ENCODE measurements at regions not wholly inside any gene's neighbourhood (a gene's known extent, or its start where the extent isn't known, plus 50 kb on each side); places are given as distances from the start of the nearest gene placed in this dataset.

DNA sequence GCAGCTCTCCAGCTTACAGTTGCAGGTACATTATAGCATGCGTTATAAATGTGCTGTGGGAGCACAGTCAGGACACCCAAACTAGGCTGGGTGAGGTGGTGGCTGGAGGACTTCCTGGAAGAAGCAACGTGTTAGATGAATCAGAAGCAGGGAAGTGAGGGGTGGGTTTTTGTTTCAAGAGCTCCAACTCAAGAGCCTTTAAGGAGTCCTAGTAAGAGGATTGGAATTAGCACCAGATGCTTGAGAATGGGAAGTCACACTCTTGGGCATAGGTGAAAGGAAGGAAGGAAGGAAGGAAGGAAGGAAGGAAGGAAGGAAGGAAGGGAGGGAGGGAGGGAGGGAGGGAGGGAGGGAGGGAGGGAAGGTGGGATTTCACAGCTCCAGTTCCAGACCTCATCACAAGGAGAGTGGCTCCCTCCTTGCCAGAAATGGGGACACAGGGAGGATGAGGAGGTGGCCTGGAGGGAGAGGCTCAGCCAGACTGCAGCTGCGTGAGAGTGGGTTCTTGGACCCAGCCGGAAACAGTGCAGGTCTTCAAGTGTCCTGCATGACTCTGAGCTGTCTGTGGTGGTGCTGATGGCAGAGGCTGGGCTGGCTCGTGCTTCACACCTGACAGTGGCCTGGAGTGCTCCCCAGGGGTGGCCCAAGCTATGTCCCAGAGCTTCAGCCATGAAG, 115.7 kb upstream of the GSC start:
- FAIRE-seq = no peak

DNA sequence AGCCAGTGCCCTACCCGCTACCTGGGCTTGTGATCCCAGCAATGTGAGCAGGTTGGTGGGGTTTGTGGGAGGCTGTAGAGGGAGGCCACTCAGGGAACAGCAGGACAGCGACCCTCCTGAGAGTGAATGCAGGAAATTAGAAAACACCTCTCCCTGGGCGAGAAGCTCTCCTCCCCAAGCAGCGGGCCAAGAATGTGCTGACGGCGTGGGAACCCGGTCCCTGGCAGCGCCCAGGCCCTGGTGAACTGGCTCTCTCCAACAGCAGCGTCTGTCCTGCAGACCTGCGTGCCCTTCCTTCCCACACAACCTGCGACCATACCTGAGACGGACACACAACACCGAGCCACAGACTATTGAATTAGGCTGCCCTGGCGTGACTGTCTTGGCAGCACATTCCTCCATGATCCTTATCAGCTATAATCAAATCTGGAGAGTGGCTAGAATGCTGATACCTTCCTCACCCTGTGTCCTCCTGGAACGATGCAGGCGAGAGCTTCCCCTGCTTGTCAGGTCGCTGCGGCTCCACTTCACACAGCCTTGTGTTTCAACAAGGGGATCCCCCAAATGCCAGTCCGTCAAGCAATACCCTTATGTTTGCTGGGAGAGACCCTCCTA, 114.8 kb upstream of the GSC start:
- no peak for FAIRE-seq

DNA sequence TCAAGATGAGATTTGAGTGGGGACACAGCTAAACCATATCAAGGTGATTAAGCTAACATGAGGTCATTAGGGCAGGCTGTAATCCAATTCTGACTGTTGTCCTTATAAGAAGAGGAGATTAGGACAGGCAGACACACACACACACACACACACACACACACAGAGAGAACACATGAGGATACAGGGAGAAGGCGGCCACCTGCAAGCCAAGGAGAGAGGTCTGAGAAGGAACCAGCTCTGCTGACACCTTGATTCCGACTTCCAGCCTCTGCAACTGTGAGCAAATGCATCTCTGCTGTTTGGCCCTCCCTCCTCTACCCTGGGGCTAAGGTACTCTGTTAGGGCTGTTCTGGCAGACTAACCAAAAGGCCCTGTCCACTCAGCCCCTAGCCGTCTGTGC, 112.5 kb upstream of the GSC start:
- FAIRE-seq = no peak

DNA sequence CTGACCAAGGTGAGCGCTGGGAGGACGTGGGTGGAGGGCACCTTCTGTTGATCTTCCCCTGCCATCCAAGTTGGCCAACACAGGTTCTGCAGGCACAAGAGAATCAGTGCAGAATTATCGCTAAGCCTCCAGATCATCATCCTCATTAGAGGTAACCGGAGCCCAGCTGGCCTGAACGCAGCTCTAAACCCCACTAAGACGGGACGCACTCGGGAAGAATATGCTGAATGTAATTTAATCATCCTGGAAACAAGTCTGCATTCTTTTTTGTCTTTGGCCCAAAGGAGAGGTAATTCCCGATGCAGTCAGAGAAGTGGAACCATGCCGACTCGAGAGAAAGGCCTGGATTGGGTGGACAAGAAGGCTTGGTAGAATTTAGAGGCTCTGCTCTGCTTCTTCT, 111.0 kb upstream of the GSC start:
- FAIRE-seq = no peak

DNA sequence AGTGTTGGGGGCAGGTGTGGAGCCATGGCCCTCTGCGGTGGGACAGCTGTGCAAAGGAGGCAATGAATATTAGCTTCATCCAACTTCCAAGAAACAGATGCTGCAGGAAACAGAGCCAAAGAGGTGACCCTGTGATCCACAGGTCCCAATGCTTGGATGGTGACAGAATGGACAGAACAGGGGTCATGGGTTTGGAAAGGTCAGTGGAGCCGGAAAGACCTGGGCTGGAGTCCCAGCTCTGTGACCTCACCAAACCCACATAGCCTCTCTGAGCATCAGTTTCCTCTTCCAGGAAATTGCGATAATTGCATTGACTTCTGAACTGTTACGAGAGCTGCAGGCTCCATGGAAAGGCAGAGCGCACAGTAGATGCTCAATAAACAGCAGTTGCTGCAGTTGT, 110.2 kb upstream of the GSC start:
- no peak for FAIRE-seq

GRCh38 chr14:94879537-94879936, 109.6 kb upstream of the GSC start:
- FAIRE-seq = no peak

- no peak for FAIRE-seq
Observed at GRCh38 chr14:94876306-94876705, 106.4 kb upstream of the GSC start.

GRCh38 chr14:94875256-94875655, 105.3 kb upstream of the GSC start:
- no peak for FAIRE-seq

DNA sequence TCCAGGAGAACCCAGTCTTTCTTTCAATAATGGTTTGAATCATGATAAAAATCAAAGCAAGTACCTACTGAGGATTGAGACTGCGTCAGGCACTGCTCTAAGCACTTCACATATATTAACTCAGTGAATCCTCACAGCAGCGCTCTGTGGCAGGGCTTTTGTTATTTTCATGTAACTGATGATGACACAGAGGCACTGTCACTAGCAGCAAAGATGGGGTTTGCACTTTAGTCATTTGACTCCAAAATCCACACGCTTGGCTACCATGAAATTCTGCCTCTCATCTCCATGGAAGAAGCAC, 98.8 kb upstream of the GSC start:
- no peak for FAIRE-seq

- FAIRE-seq = no peak
Observed at GRCh38 chr14:94867946-94868771, 98.2 kb upstream of the GSC start.

- FAIRE-seq = no peak
Observed at GRCh38 chr14:94867209-94867608, 97.3 kb upstream of the GSC start.

GRCh38 chr14:94864387-94865195, 94.7 kb upstream of the GSC start:
- FAIRE-seq = no peak

DNA sequence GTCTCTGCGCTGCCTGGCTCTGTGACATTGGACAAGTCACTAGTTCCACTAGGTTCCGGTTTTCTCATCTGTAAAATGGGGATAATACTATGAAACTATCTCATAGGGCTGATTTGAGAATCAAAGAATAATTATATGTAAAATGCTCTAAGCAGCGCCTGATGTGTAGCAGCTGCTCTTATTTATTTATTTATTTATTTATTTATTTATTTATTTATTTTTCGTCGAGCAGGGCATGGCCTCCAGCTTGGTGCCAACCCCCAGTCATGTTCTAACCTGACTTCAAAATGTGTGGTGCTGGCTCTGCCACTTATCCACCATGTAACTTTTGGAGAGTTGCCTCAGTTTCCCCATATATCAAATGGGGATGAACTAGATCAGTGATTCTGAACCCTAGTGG, 93.5 kb upstream of the GSC start:
- no peak for FAIRE-seq

DNA sequence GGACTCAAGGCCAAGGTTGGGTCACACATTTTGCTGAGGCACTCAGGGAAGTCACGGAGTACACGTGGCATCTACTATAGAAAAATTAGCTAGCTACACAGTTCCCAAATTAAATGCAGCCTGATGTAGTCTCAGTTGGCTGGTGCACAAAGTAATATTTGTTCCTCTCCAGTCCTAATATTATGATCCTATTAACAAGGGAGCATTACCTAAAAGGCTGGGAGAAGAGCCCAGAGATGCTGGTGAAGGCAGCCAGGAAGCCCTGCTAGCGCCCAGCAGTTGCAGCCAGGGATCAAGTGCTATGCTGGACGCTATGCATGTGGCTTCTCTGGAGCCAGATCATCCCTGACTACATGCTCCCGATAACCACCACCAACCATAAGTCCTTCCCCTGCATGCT, 88.0 kb upstream of the GSC start:
- FAIRE-seq = no peak

GRCh38 chr14:94853920-94854319, 84.0 kb upstream of the GSC start:
- FAIRE-seq = no peak

GRCh38 chr14:94850309-94851211, 80.6 kb upstream of the GSC start:
- FAIRE-seq = no peak

DNA sequence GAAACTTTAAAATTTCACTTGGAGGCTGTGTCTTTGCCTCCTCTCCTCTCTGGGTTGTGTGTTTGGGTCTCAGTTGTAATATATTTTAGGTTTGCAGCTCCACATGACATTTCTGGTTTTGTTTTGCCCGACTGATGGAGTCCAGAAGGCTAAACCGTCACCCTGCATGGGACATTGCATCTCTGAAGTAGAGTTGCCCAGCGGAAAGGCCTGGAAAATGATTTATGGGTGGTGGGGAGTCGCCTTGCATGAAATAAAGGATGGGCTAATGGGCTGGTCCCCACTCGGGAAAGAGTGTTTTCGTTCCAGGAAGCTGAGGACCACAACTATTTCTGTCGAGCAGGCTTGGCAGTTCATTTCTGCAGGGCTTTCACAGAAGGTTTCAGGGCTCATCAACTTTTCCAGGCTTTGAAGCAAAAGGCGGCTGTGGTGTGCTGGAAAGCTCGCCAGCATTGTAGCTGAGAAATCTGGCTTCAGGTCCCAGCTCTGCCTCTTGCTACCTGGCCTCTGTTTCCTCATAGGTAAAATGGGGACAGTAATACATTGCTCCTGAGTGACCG, 74.8 kb upstream of the GSC start:
- no peak for FAIRE-seq

- no peak for FAIRE-seq
Observed at GRCh38 chr14:94840467-94840866, 70.6 kb upstream of the GSC start.

- no peak for FAIRE-seq
Observed at GRCh38 chr14:94839348-94839747, 69.4 kb upstream of the GSC start.

DNA sequence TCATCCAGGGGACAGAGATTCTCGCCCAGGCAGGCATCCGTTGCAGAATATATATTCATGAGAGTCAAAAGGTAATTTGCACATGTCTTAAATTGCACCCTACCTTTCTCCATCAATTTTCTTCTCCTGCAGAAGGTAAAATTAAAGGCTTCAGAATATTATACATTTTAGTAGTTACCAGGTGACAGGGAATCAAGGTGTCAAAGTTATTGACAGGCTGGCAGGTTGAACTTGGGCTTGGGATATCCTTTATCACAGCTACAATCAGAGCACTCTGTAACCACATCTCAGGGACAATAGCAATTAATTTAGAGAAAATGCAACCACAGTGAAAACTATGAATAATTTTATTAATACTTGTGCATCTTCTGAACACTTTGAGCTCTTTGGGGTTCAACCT, 66.9 kb upstream of the GSC start:
- FAIRE-seq = no peak

DNA sequence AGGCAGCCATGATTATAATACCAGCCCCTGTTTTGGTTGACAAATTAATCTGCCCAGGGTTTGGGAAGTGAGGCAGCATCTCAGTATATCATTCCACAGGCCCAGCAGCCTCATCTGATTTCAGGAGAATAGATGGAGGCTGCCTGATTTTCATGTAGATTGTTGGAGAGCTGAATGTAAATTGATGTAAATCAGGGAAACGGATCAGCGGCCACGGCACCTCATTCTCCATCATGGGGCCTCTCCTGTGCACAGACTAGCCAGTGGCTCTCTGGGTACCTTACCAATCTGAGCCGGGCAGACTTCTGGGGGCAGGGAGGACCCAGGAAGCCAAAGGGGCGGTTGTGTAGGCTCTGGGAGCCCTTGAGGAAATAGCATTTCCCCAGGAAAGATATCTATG, 63.7 kb upstream of the GSC start:
- FAIRE-seq = no peak

DNA sequence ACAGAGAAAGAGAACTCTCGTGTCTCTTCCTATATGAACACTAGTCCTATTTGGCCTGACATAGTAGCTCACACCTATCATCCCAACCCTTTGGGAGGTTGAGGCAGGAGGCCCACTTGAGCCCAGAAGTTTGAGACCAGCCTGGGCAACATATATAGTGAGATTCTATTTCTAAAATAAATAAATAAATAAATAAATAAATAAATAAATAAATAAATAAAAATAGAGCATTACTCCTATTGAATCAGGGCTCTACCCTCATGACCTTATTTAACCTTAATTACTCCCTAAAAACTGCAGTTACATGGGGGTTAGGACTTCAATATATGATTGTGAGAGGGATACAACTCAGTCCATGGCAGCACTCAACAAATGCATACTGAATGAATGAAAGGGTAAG, 61.2 kb upstream of the GSC start:
- FAIRE-seq = no peak

Measured in endometrium (tissue), 2 donors.